ENCODE measurements at regions not wholly inside any gene's neighbourhood (a gene's known extent, or its start where the extent isn't known, plus 50 kb on each side); places are given as distances from the start of the nearest gene placed in this dataset.

DNA sequence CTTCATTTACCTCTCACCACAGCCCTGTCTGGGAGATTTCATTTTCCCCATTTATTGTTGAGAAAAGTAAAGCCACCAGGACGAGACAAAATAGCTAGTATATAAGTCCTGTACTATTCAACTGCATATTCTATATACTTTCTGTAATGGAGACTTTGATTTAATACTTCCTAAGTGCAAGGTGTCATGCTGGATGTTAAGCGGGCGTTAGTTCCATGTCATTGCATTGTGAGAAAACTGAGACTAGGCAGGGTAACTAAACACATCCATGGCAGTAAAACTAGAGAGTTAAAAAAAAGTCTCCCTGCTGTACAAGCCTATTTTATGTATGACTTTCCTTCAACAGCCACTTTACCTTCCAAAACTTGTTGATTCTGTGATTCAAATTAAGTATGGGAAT, 969.6 kb downstream of the STIM2 start:
- H3K4me3 ChIP-seq, result no peak overlapping the region
- no peaks in the 10 kb centered on the region for H3K9me3 ChIP-seq
- intact Hi-C loops (cut with DNase I), result no loop called here
- FAIRE-seq (no peak), ATAC-seq (no peak), DNase-seq (no peak)
- no peaks in the 10 kb centered on the region for H3K4me1 ChIP-seq
- no peaks in the 10 kb centered on the region for H3K36me3 ChIP-seq
- no peak overlapping the region for H3K27ac ChIP-seq
- 62 to 63% methylated on average over 3 of the region's 3 CpGs for WGBS, 2 donors
- no peaks in the 10 kb centered on the region for H3K27me3 ChIP-seq
- TF ChIP-seq, protein P1, sequence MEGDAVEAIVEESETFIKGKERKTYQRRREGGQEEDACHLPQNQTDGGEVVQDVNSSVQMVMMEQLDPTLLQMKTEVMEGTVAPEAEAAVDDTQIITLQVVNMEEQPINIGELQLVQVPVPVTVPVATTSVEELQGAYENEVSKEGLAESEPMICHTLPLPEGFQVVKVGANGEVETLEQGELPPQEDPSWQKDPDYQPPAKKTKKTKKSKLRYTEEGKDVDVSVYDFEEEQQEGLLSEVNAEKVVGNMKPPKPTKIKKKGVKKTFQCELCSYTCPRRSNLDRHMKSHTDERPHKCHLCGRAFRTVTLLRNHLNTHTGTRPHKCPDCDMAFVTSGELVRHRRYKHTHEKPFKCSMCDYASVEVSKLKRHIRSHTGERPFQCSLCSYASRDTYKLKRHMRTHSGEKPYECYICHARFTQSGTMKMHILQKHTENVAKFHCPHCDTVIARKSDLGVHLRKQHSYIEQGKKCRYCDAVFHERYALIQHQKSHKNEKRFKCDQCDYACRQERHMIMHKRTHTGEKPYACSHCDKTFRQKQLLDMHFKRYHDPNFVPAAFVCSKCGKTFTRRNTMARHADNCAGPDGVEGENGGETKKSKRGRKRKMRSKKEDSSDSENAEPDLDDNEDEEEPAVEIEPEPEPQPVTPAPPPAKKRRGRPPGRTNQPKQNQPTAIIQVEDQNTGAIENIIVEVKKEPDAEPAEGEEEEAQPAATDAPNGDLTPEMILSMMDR (IDR thresholded peaks at IDR 0.05), result no peak

DNA sequence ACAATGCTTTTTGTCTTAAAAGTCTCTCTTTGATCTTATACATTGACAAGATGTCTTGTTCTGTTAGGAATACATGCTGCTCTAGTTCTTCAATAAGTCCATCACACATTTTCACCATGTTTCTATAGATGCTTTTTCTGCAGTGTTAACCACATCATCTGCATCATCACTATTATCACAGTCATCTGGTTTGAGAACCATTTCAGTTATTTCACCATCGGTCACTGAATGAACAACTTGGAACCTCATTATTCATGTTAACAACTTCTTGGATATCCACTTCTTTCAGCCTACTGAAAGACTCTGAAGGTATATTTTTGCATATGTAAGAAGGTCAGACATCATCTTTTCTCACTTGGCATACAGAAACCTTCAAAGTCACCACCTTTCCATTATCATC, 975.2 kb downstream of the STIM2 start:
- intact Hi-C loops (cut with DNase I), result no loop called here
- ATAC-seq (no peak), DNase-seq (no peak), FAIRE-seq (no peak)
- H3K27ac ChIP-seq, result no peak overlapping the region
- H3K4me1 ChIP-seq, result no peaks in the 10 kb centered on the region
- TF ChIP-seq, protein P1 (IDR thresholded peaks at IDR 0.05), result no peak
- H3K27me3 ChIP-seq, result no peaks in the 10 kb centered on the region
- no peaks in the 10 kb centered on the region for H3K36me3 ChIP-seq
- no peaks in the 10 kb centered on the region for H3K9me3 ChIP-seq
- H3K4me3 ChIP-seq, result no peak overlapping the region
- WGBS, 2 donors, result 72 to 88% methylated on average over 1 of the region's 1 CpG

DNA sequence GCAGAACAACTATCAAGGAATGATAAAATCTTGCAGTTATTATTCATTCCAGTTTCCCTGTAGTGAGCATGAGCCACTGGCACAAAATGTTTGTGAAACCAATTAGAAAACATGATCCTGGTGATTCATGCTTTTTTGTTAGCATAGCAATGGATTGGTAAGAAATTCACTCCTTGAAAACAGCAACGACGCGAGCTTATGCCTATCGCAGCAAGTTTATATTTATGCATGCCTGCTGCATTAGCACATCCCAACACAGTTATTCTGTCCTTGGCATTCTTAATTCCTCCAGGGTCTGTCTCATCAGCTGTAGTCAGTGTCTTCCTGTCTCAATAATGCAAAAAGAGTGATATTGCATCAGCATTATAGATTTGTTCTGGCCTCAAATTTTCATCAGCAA, 975.9 kb downstream of the STIM2 start:
- Histone ChIP-seq H3K27me3 (no peaks in the 10 kb centered on the region), H3K4me1 (no peaks in the 10 kb centered on the region), H3K27ac (no peak overlapping the region), H3K4me3 (no peak overlapping the region), H3K9me3 (no peaks in the 10 kb centered on the region), H3K36me3 (no peaks in the 10 kb centered on the region)
- FAIRE-seq (no peak), ATAC-seq (no peak), DNase-seq (no peak)
- intact Hi-C loops (cut with DNase I), result no loop called here
- TF ChIP-seq, protein P1 (IDR thresholded peaks at IDR 0.05), result no peak
- 90 to 98% methylated on average over 4 of the region's 4 CpGs for WGBS, 2 donors

DNA sequence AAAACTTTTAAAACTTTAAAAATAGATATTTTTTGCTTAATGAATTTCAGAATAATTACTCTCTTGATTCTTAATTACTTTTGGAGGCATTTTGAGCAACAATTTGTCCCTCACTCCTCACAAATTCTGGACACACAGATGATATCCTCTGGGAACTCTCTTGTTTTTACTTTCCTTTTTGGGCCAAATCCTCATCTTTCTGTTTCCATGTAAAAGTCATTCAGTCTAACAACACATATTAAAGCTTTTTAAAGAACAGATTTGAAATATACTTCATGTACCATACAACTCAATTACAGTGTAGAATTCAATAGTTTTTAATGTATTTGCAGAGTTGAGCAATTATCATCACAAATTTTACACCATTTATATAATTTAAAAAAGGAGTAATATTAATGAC, 983.1 kb downstream of the STIM2 start:
- intact Hi-C loops (cut with DNase I), result no loop called here
- TF ChIP-seq, protein P1 (IDR thresholded peaks at IDR 0.05), result no peak
- no peak for FAIRE-seq
- H3K27me3 ChIP-seq, result no peaks in the 10 kb centered on the region
- H3K4me1 ChIP-seq, result no peaks in the 10 kb centered on the region
- DNase-seq, result no peak
- ATAC-seq, result no peak
- H3K27ac ChIP-seq, result no peak overlapping the region
- H3K36me3 ChIP-seq, result no peaks in the 10 kb centered on the region
- H3K9me3 ChIP-seq, result no peaks in the 10 kb centered on the region
- H3K4me3 ChIP-seq, result no peak overlapping the region

DNA sequence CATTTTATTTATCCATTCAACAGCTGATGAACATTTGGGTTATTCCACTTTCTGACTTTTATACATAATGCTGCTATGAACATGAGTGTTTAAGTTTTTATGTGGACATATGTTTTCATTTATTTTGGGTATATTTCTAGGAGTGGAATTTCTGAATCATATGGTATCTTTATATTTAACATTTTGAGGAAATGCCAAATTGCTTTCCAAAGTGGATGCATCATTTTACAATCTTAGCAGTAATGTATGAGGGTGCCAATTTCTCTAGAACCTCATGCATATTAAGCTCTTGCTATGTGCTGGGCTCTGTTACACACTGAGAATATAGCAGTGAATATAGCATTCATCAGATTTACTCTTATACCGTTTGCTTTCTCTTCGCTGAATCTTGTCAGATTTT, 983.7 kb downstream of the STIM2 start:
- intact Hi-C loops (cut with DNase I), result no loop called here
- H3K27me3 ChIP-seq, result no peaks in the 10 kb centered on the region
- H3K27ac ChIP-seq, result no peak overlapping the region
- TF ChIP-seq, protein P1 (IDR thresholded peaks at IDR 0.05), result no peak
- H3K36me3 ChIP-seq, result no peaks in the 10 kb centered on the region
- DNase-seq (no peak), FAIRE-seq (no peak), ATAC-seq (no peak)
- WGBS, 2 donors, result 68 to 79% methylated on average over 2 of the region's 2 CpGs
- no peaks in the 10 kb centered on the region for H3K9me3 ChIP-seq
- no peak overlapping the region for H3K4me3 ChIP-seq
- no peaks in the 10 kb centered on the region for H3K4me1 ChIP-seq
